Ishikawa (cell line): ENCODE measurements at regions not wholly inside any gene's neighbourhood (a gene's known extent, or its start where the extent isn't known, plus 50 kb on each side); places are given as distances from the start of the nearest gene placed in this dataset.

Experiments
- CEBPB ChIP-seq: IDR thresholded peaks from 2 replicates; pipeline ENCODE4 v1.6.1; 2012
- CREB1 ChIP-seq: IDR thresholded peaks from 2 replicates; pipeline ENCODE4 v1.6.1; 2012; ENCODE audit warnings: low read depth
- EGR1 ChIP-seq: IDR thresholded peaks from 2 replicates; pipeline ENCODE4 v1.6.1; 2012
- EP300 ChIP-seq: IDR thresholded peaks from 2 replicates; pipeline ENCODE4 v1.6.1; 2012; ENCODE audit warnings: borderline replicate concordance
- FOXM1 ChIP-seq: IDR thresholded peaks from 2 replicates; pipeline ENCODE4 v1.6.1; 2012; ENCODE audit warnings: low read depth, borderline replicate concordance
- NFIC ChIP-seq: IDR thresholded peaks from 2 replicates; pipeline ENCODE4 v1.6.1; 2012
- RAD21 ChIP-seq: IDR thresholded peaks from 2 replicates; pipeline ENCODE4 v1.6.1; 2012; ENCODE audit warnings: low read depth
- TAF1 ChIP-seq: IDR thresholded peaks from 2 replicates; pipeline ENCODE4 v1.6.1; 2012; ENCODE audit warnings: low read depth, mild to moderate bottlenecking
- TCF12 ChIP-seq: IDR thresholded peaks from 2 replicates; pipeline ENCODE4 v1.6.1; 2012; ENCODE audit warnings: low read depth
- TEAD4 ChIP-seq: IDR thresholded peaks from 2 replicates; pipeline ENCODE4 v1.6.1; 2012
- YY1 ChIP-seq: IDR thresholded peaks from 2 replicates; pipeline ENCODE4 v1.6.1; 2012; ENCODE audit warnings: low read depth
- ZBTB7A ChIP-seq: IDR thresholded peaks from 2 replicates; pipeline ENCODE4 v1.6.1; 2012; ENCODE audit warnings: low read depth
- TF ChIP-seq, protein P1 (sequence below): IDR thresholded peaks from 2 replicates; pipeline ENCODE4 v1.6.1; 2012; ENCODE audit warnings: low read depth, mild to moderate bottlenecking
- TF ChIP-seq, protein P2 (sequence below): IDR thresholded peaks from 2 replicates; pipeline ENCODE4 v1.6.1; 2012
- TF ChIP-seq, protein P3 (sequence below): IDR thresholded peaks from 2 replicates; pipeline ENCODE4 v1.6.1; 2012

DNA sequence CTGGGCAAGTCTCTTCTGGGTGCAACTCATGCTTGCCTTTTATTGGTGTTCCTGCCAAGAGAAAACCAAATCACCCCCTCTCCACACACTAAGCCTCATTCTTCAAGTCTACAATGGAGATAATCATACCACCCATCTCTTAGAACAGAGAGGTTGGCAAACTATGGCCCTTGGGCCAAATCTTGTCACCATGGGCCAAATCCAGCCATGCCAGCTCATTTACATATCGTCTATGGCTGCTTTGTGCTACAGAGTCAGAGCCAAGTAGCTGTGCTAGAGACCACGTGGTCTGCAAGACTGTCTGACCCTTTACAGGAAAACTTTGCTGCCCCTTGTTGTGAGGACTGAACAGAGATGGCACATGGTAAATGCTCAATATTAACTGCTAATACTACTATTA is 270.3 kb upstream of the PARD3B start:
- TF ChIP-seq TEAD4 (no peak), EP300 (no peak), TAF1 (no peak), CREB1 (no peak), TCF12 (no peak), FOXM1 (no peak)
- TF ChIP-seq, protein P1, sequence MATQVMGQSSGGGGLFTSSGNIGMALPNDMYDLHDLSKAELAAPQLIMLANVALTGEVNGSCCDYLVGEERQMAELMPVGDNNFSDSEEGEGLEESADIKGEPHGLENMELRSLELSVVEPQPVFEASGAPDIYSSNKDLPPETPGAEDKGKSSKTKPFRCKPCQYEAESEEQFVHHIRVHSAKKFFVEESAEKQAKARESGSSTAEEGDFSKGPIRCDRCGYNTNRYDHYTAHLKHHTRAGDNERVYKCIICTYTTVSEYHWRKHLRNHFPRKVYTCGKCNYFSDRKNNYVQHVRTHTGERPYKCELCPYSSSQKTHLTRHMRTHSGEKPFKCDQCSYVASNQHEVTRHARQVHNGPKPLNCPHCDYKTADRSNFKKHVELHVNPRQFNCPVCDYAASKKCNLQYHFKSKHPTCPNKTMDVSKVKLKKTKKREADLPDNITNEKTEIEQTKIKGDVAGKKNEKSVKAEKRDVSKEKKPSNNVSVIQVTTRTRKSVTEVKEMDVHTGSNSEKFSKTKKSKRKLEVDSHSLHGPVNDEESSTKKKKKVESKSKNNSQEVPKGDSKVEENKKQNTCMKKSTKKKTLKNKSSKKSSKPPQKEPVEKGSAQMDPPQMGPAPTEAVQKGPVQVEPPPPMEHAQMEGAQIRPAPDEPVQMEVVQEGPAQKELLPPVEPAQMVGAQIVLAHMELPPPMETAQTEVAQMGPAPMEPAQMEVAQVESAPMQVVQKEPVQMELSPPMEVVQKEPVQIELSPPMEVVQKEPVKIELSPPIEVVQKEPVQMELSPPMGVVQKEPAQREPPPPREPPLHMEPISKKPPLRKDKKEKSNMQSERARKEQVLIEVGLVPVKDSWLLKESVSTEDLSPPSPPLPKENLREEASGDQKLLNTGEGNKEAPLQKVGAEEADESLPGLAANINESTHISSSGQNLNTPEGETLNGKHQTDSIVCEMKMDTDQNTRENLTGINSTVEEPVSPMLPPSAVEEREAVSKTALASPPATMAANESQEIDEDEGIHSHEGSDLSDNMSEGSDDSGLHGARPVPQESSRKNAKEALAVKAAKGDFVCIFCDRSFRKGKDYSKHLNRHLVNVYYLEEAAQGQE: no peak
- TF ChIP-seq, protein P2, sequence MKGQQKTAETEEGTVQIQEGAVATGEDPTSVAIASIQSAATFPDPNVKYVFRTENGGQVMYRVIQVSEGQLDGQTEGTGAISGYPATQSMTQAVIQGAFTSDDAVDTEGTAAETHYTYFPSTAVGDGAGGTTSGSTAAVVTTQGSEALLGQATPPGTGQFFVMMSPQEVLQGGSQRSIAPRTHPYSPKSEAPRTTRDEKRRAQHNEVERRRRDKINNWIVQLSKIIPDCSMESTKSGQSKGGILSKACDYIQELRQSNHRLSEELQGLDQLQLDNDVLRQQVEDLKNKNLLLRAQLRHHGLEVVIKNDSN: no peak

DNA sequence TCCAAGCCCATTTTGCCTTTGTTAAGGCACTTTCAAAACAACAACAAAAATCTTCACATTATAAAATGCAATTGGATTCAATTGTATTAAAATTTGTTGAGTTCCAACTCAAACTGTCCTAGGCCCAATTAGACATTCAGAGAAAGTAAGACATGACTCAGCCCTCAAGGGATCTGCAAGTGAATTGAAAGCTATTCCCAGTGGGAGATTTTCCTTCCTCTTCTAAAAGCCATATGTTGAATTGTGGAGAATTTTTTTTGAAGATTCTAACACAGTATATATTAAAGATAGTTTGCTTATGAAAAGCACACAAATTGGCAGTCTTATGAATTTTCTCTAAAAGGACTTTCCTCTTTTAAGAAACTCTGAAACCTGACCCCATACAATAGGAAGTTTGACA is 268.0 kb upstream of the PARD3B start:
- TF ChIP-seq RAD21 (no peak), FOXM1 (no peak), CREB1 (no peak), ZBTB7A (no peak), TAF1 (no peak), CEBPB (no peak), EGR1 (no peak), TCF12 (no peak), EP300 (no peak), TEAD4 (no peak)
- TF ChIP-seq, protein P3, sequence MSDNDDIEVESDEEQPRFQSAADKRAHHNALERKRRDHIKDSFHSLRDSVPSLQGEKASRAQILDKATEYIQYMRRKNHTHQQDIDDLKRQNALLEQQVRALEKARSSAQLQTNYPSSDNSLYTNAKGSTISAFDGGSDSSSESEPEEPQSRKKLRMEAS: no peak
- TF ChIP-seq, protein P1: no peak
- TF ChIP-seq, protein P2: no peak

DNA sequence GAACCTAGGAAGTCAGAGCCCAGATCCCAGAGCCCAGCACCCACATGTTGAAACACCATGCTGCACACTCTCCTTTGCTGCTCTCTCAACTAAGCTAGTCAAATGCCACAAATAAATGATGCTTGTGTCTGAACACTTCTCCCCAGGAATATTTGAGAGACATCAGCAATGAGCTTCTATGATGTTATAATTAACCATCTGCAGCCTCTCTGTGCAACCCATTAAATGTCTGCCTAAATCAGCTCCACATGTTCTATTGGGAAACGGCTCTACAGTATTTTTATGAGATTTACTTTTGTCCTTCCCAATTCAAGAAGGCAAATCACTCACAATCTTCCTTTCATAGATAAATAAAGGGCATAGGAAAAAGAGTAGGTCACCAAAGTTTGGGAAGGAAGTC is 266.8 kb upstream of the PARD3B start:
- TF ChIP-seq TCF12: no peak
- TF ChIP-seq EP300: no peak
- no peak for TF ChIP-seq ZBTB7A
- TF ChIP-seq, protein P3: no peak
- TF ChIP-seq EGR1: no peak
- TF ChIP-seq FOXM1: no peak
- no peak for TF ChIP-seq TAF1
- no peak for TF ChIP-seq CEBPB
- TF ChIP-seq, protein P1: no peak
- TF ChIP-seq NFIC: no peak
- TF ChIP-seq CREB1: no peak
- no peak for TF ChIP-seq TEAD4
- TF ChIP-seq, protein P2: no peak
- TF ChIP-seq RAD21: no peak
- no peak for TF ChIP-seq YY1

DNA sequence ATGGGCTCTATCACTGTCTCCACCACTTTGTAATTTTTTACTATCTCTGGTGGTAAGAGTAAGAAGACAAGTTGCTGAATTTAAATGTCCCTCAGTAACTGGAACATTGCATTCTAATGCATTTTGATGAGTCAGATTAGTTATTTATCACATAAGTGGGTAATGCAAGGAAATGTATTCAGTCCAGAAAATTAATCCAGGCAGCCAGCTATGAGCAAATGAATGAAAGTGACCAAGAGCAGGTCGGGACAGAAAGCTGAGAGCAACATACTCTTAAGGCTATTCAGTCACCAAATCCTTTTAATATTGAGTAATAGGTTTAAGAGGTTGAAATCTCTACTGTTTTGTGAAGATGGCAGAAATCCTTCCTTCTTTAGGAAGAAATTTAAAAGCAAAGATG is 265.5 kb upstream of the PARD3B start:
- TF ChIP-seq YY1 (no peak), CEBPB (no peak), TCF12 (no peak), TAF1 (no peak), FOXM1 (no peak), NFIC (no peak), RAD21 (no peak), CREB1 (no peak), TEAD4 (no peak), ZBTB7A (no peak)
- TF ChIP-seq, protein P2: no peak
